ENCODE measurements at regions not wholly inside any gene's neighbourhood (a gene's known extent, or its start where the extent isn't known, plus 50 kb on each side); places are given as distances from the start of the nearest gene placed in this dataset.
"Not testable (repeated sequence)": the region's sequence is repeated elsewhere in the genome, so short reads cannot be mapped to it uniquely, and the experiment has no call there.

- no peak for DNase-seq
These were observed 102.0 kb upstream of the LSM6 start for GRCh38 chr4:146073517-146073916.

DNA sequence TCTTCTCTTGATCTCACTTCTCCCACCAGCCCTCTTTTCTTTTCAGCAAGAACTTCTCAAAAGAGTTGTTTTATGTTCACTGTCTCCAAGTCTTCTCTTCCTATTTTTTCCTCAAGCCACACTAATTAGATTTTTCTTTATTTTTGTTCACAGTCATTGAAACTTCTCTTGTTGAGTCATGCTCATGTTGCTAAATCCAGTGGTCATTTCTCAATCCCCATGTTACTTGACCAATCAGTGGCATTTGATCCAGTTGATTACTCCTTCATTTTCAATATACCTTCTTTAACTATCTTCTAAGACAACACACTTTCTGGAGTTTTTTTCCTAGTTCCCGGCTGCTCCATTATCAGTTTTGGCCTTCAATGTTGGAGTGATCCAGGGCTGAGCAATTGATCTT lies 103.1 kb upstream of the LSM6 start:
- no peak for DNase-seq

DNA sequence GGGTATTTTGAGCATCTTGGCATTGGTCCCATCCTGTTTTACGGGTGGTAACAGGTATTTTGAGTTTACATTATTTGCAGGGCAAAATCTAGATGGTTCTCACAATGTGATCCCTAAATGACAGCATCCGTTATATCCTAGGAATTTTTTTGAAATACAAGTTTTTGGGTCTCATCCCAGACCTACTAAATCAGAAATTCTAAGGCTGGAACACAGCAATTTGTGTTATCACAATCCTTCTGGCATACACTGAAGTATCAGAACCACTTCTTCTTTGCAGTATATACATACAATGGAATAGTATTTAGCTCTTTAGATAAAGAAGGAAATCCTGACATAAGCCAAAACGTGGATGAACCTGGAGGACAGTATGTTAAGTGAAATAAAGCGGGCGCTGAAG lies 104.1 kb upstream of the LSM6 start:
- DNase-seq, result no peak

DNA sequence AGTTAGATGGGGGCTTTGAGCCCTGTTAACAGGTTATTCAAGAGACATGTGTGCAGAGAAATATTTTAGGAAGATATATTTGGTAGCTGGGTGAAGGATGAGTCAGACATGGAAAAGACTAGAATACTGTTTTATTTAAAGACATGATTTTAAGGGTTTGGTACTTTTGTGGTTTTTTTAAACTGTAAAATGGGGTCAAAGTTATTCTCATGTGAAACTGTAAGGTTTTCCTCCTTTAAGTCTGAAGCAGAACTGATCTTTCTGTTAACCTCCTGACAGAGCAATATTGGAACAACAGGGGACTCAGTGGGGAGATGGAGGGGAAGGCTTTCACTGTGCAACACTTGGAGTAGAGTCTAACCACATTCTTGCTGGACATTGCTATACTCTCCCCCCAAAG lies 112.4 kb upstream of the LSM6 start:
- no peak for DNase-seq

DNA sequence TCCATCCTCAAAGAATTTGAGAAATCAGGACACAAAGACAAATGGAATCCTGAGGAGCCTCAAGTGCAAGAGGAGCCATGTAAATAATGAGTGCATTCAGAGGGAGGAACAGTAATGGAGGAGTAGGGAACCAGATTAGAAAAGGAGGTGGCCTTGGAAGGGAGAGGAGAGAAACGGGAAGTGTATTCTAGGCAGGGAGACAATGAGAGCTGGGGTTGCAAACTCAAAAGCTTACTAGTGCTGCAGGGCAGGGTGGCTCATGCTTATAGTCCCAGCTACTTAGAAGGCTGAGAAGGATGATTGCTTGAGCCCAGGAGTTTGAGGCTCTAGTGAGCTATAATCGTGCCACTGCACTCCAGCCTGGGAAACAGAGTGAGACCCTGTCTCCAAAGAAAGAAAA lies 113.2 kb upstream of the LSM6 start:
- DNase-seq, result no peak

DNA sequence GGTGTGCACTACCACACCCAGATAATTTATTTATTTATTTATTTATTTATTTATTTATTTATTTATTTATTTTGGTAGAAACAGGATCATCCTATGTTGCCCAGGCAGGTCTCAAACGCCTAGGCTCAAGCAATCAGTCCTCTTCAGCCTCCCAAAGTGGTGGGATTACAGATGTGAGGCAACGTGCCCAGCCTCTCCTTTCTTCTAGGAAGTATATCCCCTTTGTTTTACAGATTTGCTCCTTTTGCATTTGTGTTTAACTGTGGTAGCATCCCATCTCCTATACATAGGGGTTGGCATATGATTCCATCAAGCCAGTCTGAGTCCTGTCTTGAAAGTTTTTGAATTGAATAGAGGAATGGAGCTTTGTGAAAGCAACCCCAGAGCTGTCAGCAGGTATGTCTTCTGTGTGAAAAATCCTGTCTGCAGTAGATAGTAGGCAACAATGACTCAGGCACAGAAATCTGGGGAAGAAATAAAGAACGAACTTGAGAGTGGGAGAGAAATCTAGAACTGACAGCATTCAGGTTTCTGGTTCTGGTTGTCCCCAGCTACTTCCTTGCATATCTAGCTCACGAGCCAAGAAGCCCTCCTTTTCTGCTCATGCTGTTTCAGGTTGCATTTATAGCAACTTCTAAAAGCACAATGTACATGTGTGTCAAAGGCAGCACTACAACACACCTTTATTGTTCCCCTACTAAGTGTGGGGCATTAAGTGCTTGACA lies 113.7 kb upstream of the LSM6 start:
- DNase-seq, result peak in 2 of 56 donors; percentile 8 to 15

- no peak for DNase-seq
These were observed 115.7 kb upstream of the LSM6 start for GRCh38 chr4:146059865-146060264.

- DNase-seq, result no peak
These were observed 116.4 kb upstream of the LSM6 start for GRCh38 chr4:146059151-146059550.

GRCh38 chr4:146058531-146058930 lies 117.0 kb upstream of the LSM6 start:
- no peak for DNase-seq

GRCh38 chr4:146054676-146055075 lies 116.1 kb upstream of the ZNF827 start:
- no peak for DNase-seq

DNA sequence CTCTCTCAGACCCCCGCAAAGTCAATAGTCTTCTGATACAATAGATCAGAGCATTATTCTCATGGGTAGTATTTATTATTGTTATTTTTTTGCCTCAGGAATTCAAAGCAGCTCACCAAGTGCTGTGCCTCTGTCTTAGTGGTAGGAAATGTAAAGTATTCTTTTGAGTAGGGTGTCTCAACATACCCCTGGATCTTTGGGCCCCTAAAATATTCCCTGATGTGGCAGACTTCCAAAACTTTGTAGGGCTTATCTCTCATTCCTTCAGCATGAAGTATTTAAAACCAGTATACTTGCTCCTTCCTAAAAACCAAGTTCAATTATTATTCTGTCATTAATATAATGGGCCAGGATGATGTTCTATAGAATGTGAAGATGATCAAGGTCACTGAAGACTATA lies 115.3 kb upstream of the ZNF827 start:
- DNase-seq, result no peak

DNA sequence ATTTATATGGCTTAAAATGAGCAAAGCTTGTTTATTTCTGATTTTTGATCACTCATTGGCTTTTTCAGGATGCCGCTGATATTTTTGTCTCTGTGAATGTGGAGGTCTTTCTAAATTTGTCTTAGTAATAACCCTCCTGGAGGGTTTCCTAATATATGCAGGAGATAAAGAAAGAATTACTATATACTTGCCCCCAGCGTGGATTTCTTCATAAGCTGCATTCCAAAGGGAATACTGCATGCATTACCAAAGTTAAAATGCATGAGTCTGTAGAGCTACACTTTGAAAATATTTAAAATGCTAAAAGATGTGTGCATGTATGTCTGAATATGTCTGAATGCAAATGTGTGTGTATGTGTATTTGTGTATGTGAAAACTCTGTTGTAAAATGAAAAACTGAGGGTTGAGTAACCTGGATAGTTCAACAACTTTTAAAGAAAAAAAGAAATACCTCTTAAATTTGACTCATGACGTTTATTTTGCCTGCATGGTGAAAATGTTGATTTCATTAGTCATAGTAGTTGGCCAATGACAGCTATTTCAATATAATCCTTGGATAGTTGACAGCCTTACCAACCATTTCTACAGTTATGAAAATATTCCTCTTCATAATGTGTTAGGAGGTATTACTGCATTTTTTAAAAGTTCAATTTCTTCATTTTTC lies 113.2 kb upstream of the ZNF827 start:
- no peak for DNase-seq

- DNase-seq, result no peak
These were observed 112.6 kb upstream of the ZNF827 start for GRCh38 chr4:146051223-146051622.

- DNase-seq, result no peak
These were observed 111.2 kb upstream of the ZNF827 start for GRCh38 chr4:146049802-146050201.

GRCh38 chr4:146047768-146048167 lies 109.1 kb upstream of the ZNF827 start:
- DNase-seq, result not testable (repeated sequence)

DNA sequence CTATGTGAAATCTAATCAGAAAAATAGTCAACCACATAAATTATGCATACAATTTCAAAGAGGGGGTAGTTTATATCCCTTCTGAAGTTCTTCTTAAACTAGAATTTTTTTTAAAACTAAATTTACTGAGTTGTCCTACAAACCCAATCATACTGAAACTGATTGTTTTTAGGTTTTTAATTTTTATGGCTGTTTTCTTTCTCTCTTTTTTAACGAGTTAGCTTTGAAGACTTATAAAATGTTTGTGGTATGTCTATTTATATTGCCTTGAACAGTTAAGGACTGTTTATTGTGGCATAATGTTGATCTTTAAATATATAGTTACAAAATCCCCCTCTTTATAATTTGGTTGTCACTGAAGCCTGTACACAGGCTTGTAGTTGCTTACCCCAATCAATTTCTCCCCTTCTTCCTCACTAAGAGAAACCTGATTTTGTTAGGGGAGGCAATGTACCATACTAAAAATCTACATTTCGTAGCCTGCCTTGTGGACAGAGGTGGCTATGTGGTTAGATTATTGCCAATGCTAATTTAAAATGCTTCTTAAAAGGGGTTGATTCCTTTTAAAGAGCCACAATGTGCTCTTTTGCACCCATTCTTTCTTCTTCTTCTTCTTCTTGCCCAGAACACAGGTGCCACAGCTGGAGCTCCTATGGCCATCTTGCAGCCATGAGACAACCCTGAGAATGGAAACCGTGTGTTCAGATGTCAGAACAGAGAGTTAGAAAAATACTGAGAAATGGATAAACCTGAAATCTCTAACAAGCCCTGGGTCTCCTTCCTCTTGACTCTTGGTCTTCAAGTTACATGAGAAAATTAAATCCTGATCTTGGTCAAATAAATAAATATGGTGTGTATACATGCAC lies 102.7 kb upstream of the ZNF827 start:
- DNase-seq, result no peak

- no peak for DNase-seq
These were observed 102.0 kb upstream of the ZNF827 start for GRCh38 chr4:146040623-146041022.

- DNase-seq, result no peak
These were observed 94.5 kb upstream of the ZNF827 start for GRCh38 chr4:146033149-146033548.

- no peak for DNase-seq
These were observed 93.7 kb upstream of the ZNF827 start for GRCh38 chr4:146032234-146032860.

DNA sequence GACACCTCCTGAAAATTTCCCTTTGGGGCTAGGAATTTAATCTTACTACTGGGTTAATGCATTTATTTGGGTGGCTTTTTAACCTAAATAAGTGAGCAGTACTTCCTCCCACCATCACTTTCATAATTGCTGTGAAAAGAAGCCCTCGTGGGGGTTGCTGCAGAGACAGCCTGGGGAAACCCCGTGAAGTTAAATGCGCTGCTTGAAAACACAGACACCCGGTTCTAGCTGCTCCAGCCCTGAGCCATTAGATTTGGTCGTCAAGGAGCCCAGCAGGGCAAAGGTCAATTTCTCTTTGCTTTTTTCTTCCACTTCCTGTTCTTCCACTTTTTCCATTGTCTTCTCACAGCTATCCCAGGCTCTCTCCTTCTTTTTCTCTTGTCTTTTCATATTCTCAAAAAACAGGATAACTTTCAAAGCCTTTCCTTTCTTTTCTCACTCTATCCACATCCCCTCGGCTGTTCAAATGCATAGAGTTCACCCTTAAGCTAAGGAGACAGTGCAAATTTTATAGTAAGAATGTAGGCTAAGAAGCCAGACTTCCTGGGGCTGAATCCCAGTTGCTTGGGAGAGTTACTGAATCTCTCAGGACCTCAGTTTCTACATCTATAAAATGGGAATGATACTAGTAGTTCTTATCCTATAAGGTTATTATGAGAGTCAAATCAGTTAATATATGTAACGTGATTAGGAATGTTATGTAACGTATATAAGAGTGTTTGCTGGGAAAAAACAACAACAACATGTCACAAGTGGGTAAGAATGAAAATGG lies 91.5 kb upstream of the ZNF827 start:
- DNase-seq, result no peak

DNA sequence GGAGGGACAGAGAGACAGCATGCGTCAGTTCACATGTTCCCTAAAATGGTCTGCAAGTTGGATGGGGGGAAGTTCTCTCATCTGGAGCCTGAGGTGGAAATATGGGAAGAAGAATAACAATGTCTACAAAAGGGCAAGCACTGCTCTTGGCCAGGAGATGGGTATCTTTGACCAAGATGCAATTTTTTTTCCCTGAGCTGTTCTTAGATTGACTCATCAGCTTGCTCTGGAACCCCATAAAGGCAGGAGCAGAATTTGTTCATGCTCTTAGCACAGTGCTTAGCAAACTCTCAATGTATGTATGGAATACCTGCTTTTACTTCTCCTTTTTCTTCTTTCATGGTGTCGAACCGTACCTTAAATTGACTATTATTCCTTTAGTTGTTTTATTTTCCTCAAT lies 90.5 kb upstream of the ZNF827 start:
- no peak for DNase-seq

Data from nucleus accumbens (tissue), 56 donors.